ENCODE measurements at regions not wholly inside any gene's neighbourhood (a gene's known extent, or its start where the extent isn't known, plus 50 kb on each side); places are given as distances from the start of the nearest gene placed in this dataset.

- Histone ChIP-seq H3K27ac (ENCODE audit: low read depth, low read length) (no peak overlapping the region), H3K4me1 (ENCODE audit: control insufficient read depth in 5 of 5, insufficient read depth in 5 of 5, low read length in 5 of 5) (peaks cover 0 to 29% (median 0%) of the 10 kb centered on the region in 5 donors), H3K9me3 (ENCODE audit: control insufficient read depth in 5 of 5, low read length in 5 of 5) (no peaks in the 10 kb centered on the region), H3K4me3 (ENCODE audit: low read depth in 1 of 5, low read length in 5 of 5) (no peak overlapping the region), H3K27me3 (ENCODE audit: control insufficient read depth in 5 of 5, insufficient read depth in 4 of 5, low read length in 5 of 5) (no peaks in the 10 kb centered on the region), H3K36me3 (ENCODE audit: control insufficient read depth in 5 of 5, insufficient read depth in 5 of 5, low read length in 5 of 5) (no peaks in the 10 kb centered on the region), H3K9ac (ENCODE audit: low read length in 5 of 5) (no peak overlapping the region)
Measured at GRCh38 chr1:208542309-208542708, 298.1 kb upstream of the PLXNA2 start.

- Histone ChIP-seq H3K4me1 (ENCODE audit: control insufficient read depth in 5 of 5, insufficient read depth in 5 of 5, low read length in 5 of 5) (peaks cover 0 to 14% (median 0%) of the 10 kb centered on the region in 5 donors), H3K27me3 (ENCODE audit: control insufficient read depth in 5 of 5, insufficient read depth in 4 of 5, low read length in 5 of 5) (no peaks in the 10 kb centered on the region), H3K27ac (ENCODE audit: low read depth, low read length) (no peak overlapping the region), H3K36me3 (ENCODE audit: control insufficient read depth in 5 of 5, insufficient read depth in 5 of 5, low read length in 5 of 5) (no peaks in the 10 kb centered on the region), H3K9ac (ENCODE audit: low read length in 5 of 5) (no peak overlapping the region), H3K4me3 (ENCODE audit: low read depth in 1 of 5, low read length in 5 of 5) (no peak overlapping the region), H3K9me3 (ENCODE audit: control insufficient read depth in 5 of 5, low read length in 5 of 5) (no peaks in the 10 kb centered on the region)
Measured at GRCh38 chr1:208544053-208544452, 299.9 kb upstream of the PLXNA2 start.

GRCh38 chr1:208544794-208545193, 300.6 kb upstream of the PLXNA2 start:
- Histone ChIP-seq H3K27ac (ENCODE audit: low read depth, low read length) (no peak overlapping the region), H3K36me3 (ENCODE audit: control insufficient read depth in 5 of 5, insufficient read depth in 5 of 5, low read length in 5 of 5) (no peaks in the 10 kb centered on the region), H3K9ac (ENCODE audit: low read length in 5 of 5) (no peak overlapping the region), H3K9me3 (ENCODE audit: control insufficient read depth in 5 of 5, low read length in 5 of 5) (no peaks in the 10 kb centered on the region), H3K4me3 (ENCODE audit: low read depth in 1 of 5, low read length in 5 of 5) (no peak overlapping the region), H3K4me1 (ENCODE audit: control insufficient read depth in 5 of 5, insufficient read depth in 5 of 5, low read length in 5 of 5) (peaks cover 0 to 7% (median 0%) of the 10 kb centered on the region in 5 donors), H3K27me3 (ENCODE audit: control insufficient read depth in 5 of 5, insufficient read depth in 4 of 5, low read length in 5 of 5) (no peaks in the 10 kb centered on the region)

DNA sequence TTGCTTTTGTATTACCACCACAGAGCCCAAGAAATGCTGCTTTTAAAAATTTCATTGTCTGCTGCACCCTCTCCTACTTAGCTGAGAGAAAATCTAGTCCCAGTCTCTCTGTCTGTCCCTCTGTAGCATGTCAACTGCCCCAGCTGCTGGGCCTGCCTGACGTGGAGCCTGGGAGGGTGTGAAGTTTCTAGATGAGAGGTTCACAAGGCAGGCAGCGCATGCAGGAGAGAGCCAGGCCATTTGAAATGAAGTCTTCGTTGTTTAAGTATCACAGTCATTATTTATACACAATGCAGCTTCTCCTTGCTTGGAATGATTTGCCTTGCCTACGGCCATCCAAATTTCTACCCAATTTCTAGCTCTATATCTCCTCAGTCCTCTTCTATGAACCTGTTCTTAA, 306.8 kb upstream of the PLXNA2 start:
- H3K9ac ChIP-seq (ENCODE audit: low read length in 5 of 5), result no peak overlapping the region
- no peak overlapping the region for H3K27ac ChIP-seq (ENCODE audit: low read depth, low read length)
- no peaks in the 10 kb centered on the region for H3K36me3 ChIP-seq (ENCODE audit: control insufficient read depth in 5 of 5, insufficient read depth in 5 of 5, low read length in 5 of 5)
- no peaks in the 10 kb centered on the region for H3K27me3 ChIP-seq (ENCODE audit: control insufficient read depth in 5 of 5, insufficient read depth in 4 of 5, low read length in 5 of 5)
- no peaks in the 10 kb centered on the region for H3K9me3 ChIP-seq (ENCODE audit: control insufficient read depth in 5 of 5, low read length in 5 of 5)
- peaks cover 0 to 23% (median 8%) of the 10 kb centered on the region in 5 donors for H3K4me1 ChIP-seq (ENCODE audit: control insufficient read depth in 5 of 5, insufficient read depth in 5 of 5, low read length in 5 of 5)
- H3K4me3 ChIP-seq (ENCODE audit: low read depth in 1 of 5, low read length in 5 of 5), result no peak overlapping the region

DNA sequence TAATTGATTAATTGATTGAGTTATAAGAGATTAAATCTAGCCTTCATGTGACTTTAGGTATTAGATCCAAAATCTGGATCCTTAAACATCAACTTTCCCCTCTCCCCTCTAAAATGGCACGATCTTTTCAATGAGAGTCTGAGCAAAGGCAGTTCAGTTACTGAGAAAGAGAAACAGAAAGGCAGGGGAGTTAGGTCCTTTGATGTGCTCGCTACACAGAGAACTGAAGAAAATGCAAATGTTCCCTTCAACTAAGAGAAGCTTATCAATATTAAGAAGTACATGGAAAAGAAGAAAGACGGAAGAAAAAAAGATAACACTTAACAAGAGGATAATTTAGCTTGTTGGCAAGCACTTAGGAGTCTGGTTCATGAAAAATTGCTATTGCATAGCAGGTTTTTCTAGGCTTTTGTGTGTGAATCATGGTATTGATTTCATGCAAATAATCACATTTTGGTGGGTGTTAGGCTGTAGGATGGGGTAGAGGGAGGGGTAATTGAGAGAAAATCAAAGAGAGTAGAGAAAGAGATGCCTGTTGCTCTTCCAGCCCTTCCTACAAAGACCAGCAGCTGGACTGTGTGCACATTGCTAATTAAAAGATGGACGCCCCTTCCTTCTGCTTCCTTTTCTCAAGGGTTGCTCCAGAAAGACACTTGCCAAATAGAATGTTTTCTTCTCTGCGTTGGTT, 307.6 kb upstream of the PLXNA2 start:
- no peak overlapping the region for H3K27ac ChIP-seq (ENCODE audit: low read depth, low read length)
- no peak overlapping the region for H3K4me3 ChIP-seq (ENCODE audit: low read depth in 1 of 5, low read length in 5 of 5)

GRCh38 chr1:208552928-208553327, 308.7 kb upstream of the PLXNA2 start:
- no peak overlapping the region for H3K4me3 ChIP-seq (ENCODE audit: low read depth in 1 of 5, low read length in 5 of 5)
- no peak overlapping the region for H3K9ac ChIP-seq (ENCODE audit: low read length in 5 of 5)
- no peak overlapping the region for H3K27ac ChIP-seq (ENCODE audit: low read depth, low read length)

More for the DNA sequence above, 307.6 kb upstream of the PLXNA2 start:
- Histone ChIP-seq H3K9me3 (ENCODE audit: control insufficient read depth in 5 of 5, low read length in 5 of 5) (no peaks in the 10 kb centered on the region), H3K4me1 (ENCODE audit: control insufficient read depth in 5 of 5, insufficient read depth in 5 of 5, low read length in 5 of 5) (peaks cover 0 to 29% (median 8%) of the 10 kb centered on the region in 5 donors), H3K36me3 (ENCODE audit: control insufficient read depth in 5 of 5, insufficient read depth in 5 of 5, low read length in 5 of 5) (no peaks in the 10 kb centered on the region), H3K27me3 (ENCODE audit: control insufficient read depth in 5 of 5, insufficient read depth in 4 of 5, low read length in 5 of 5) (no peaks in the 10 kb centered on the region), H3K9ac (ENCODE audit: low read length in 5 of 5) (no peak overlapping the region)

GRCh38 chr1:208556461-208556860, 312.3 kb upstream of the PLXNA2 start:
- Histone ChIP-seq H3K27me3 (ENCODE audit: control insufficient read depth in 5 of 5, insufficient read depth in 4 of 5, low read length in 5 of 5) (no peaks in the 10 kb centered on the region), H3K4me3 (ENCODE audit: low read depth in 1 of 5, low read length in 5 of 5) (no peak overlapping the region), H3K9me3 (ENCODE audit: control insufficient read depth in 5 of 5, low read length in 5 of 5) (no peaks in the 10 kb centered on the region), H3K27ac (ENCODE audit: low read depth, low read length) (peak overlapping the region; percentile 24), H3K36me3 (ENCODE audit: control insufficient read depth in 5 of 5, insufficient read depth in 5 of 5, low read length in 5 of 5) (no peaks in the 10 kb centered on the region), H3K4me1 (ENCODE audit: control insufficient read depth in 5 of 5, insufficient read depth in 5 of 5, low read length in 5 of 5) (peaks cover 0 to 39% (median 8%) of the 10 kb centered on the region in 5 donors), H3K9ac (ENCODE audit: low read length in 5 of 5) (no peak overlapping the region)

More at GRCh38 chr1:208552928-208553327, 308.7 kb upstream of the PLXNA2 start:
- no peaks in the 10 kb centered on the region for H3K27me3 ChIP-seq (ENCODE audit: control insufficient read depth in 5 of 5, insufficient read depth in 4 of 5, low read length in 5 of 5)
- H3K36me3 ChIP-seq (ENCODE audit: control insufficient read depth in 5 of 5, insufficient read depth in 5 of 5, low read length in 5 of 5), result no peaks in the 10 kb centered on the region
- peaks cover 0 to 39% (median 8%) of the 10 kb centered on the region in 5 donors for H3K4me1 ChIP-seq (ENCODE audit: control insufficient read depth in 5 of 5, insufficient read depth in 5 of 5, low read length in 5 of 5)
- H3K9me3 ChIP-seq (ENCODE audit: control insufficient read depth in 5 of 5, low read length in 5 of 5), result no peaks in the 10 kb centered on the region

DNA sequence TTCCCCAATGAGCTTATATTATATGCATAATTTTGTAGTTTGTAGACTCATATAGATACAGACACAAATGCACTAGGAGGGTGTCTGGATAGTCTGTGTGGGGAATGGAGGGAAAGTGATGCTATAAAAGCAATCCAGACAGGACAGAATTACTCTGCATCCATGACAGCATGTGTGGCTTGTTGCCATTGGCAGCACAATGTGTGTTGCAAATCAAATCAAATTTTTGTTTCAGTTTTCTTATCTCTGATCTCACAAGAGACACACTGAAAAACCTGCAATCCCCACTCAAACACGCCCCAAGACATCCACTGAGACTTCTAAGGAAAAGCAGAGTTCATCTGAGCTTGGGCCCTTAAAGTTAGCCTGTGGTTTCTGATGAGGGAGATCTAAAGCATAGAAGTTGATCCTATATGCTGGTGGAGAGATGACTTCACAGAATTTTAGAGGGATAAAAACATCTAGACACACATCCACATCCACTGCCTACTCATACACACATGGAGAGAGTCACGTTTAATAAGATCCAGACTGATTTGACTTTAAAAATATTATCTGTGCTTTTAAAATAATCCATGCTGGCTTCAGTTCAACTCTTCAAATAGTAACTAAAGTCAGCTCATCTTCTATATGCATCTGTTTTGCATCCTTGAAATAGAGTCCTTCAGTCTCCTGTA, 313.0 kb upstream of the PLXNA2 start:
- Histone ChIP-seq H3K27me3 (ENCODE audit: control insufficient read depth in 5 of 5, insufficient read depth in 4 of 5, low read length in 5 of 5) (no peaks in the 10 kb centered on the region), H3K4me1 (ENCODE audit: control insufficient read depth in 5 of 5, insufficient read depth in 5 of 5, low read length in 5 of 5) (peaks cover 0 to 39% (median 8%) of the 10 kb centered on the region in 5 donors), H3K36me3 (ENCODE audit: control insufficient read depth in 5 of 5, insufficient read depth in 5 of 5, low read length in 5 of 5) (no peaks in the 10 kb centered on the region), H3K9ac (ENCODE audit: low read length in 5 of 5) (no peak overlapping the region), H3K27ac (ENCODE audit: low read depth, low read length) (no peak overlapping the region), H3K9me3 (ENCODE audit: control insufficient read depth in 5 of 5, low read length in 5 of 5) (no peaks in the 10 kb centered on the region), H3K4me3 (ENCODE audit: low read depth in 1 of 5, low read length in 5 of 5) (no peak overlapping the region)

DNA sequence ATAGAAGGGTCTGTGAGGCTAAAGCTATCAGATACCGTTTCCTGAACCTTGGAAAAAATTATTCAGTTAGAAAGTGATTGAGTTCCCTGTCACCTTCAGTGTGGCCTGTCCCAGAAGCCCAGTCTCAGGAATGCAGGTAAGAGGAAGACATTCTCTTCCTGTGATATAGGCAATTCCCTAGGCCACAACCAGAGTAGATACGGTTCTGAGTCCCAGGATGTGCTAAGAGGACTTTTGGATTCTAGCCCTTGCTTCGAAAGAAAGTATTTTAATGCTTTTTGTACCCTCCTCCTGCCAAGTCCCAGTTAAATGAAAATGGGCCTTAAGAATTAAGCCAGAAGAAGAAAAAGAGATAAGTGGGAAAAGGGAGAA, 313.5 kb upstream of the PLXNA2 start:
- Histone ChIP-seq H3K4me1 (ENCODE audit: control insufficient read depth in 5 of 5, insufficient read depth in 5 of 5, low read length in 5 of 5) (peaks cover 0 to 39% (median 8%) of the 10 kb centered on the region in 5 donors), H3K27ac (ENCODE audit: low read depth, low read length) (no peak overlapping the region), H3K36me3 (ENCODE audit: control insufficient read depth in 5 of 5, insufficient read depth in 5 of 5, low read length in 5 of 5) (no peaks in the 10 kb centered on the region), H3K4me3 (ENCODE audit: low read depth in 1 of 5, low read length in 5 of 5) (no peak overlapping the region), H3K9me3 (ENCODE audit: control insufficient read depth in 5 of 5, low read length in 5 of 5) (no peaks in the 10 kb centered on the region), H3K9ac (ENCODE audit: low read length in 5 of 5) (no peak overlapping the region), H3K27me3 (ENCODE audit: control insufficient read depth in 5 of 5, insufficient read depth in 4 of 5, low read length in 5 of 5) (no peaks in the 10 kb centered on the region)

- Histone ChIP-seq H3K9ac (ENCODE audit: low read length in 5 of 5) (no peak overlapping the region), H3K4me3 (ENCODE audit: low read depth in 1 of 5, low read length in 5 of 5) (no peak overlapping the region), H3K36me3 (ENCODE audit: control insufficient read depth in 5 of 5, insufficient read depth in 5 of 5, low read length in 5 of 5) (no peaks in the 10 kb centered on the region), H3K27ac (ENCODE audit: low read depth, low read length) (no peak overlapping the region), H3K4me1 (ENCODE audit: control insufficient read depth in 5 of 5, insufficient read depth in 5 of 5, low read length in 5 of 5) (peaks cover 0 to 24% (median 0%) of the 10 kb centered on the region in 5 donors), H3K9me3 (ENCODE audit: control insufficient read depth in 5 of 5, low read length in 5 of 5) (no peaks in the 10 kb centered on the region), H3K27me3 (ENCODE audit: control insufficient read depth in 5 of 5, insufficient read depth in 4 of 5, low read length in 5 of 5) (no peaks in the 10 kb centered on the region)
Measured at GRCh38 chr1:208559597-208560329, 315.6 kb upstream of the PLXNA2 start.
